LoVo (cell line): ENCODE measurements at regions not wholly inside any gene's neighbourhood (a gene's known extent, or its start where the extent isn't known, plus 50 kb on each side); places are given as distances from the start of the nearest gene placed in this dataset.

Source experiments
- DNase-seq: peaks from one replicate; pipeline ENCODE4 v3.0.0-alpha.2; 2016; ENCODE audit warnings: low spot score

DNA sequence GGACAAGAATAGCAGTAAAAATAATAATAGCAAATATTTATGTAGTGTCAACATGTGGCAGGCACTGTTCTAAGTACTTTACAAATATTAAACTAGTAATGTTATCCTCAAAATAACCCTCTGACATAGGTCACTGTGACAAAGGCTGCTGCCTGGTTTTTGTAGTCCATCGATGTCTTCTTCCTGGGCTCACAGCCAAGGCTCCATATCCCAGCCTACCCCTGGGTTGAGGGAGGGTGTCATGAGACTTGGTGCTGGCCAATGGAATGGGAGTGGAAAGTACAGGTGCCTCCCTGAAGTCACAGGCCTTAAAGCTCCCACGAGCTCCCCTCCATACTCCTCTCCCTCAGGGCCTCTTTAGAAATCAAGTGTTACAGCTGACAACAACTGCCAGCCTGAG is 159.3 kb downstream of the CYRIA start:
- DNase-seq: no peak

DNA sequence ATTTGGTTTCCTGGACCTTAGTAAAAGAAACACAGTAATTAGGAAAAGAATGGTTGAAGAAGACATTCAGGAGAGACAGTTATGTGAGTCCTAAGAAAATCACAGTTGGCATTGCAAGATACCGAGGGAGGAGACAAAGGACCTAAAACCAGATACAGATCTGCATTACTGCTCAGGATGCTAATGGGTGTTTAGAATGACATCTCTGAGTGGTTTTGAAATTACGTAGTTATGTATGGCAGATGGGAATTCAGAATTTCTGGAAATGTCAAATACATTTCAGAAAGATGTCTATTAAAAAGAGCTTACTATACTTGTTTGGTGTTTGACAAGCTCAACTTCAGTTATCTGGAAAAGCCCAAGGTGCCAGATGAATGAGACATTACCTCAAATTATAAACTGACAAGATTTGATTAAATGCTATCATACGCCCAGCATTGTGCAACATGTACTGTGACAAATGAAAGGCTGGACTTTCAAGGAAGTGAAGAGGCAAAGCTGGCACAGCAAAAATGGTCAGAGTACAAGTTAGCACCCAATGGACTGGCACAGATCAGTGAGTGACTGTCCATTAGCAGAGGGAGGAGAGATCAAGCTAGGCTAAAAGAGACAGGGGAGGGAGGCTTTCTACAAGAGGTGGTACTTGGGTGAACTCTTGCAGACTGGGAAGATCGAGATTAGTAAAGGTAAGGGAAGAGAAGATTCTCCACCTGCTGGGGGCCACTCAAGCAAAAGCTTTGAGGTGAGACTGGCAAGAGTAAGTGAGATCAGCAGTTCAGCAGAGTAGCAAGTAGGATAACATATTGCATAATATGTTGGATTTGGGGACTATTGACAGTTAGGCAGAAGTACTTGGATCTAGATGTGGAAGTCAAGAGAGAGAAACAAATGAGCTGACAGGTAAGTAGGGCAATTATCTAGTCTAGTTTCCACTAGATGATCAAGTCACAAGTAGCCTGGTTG is 168.9 kb downstream of the CYRIA start:
- no peak for DNase-seq

DNA sequence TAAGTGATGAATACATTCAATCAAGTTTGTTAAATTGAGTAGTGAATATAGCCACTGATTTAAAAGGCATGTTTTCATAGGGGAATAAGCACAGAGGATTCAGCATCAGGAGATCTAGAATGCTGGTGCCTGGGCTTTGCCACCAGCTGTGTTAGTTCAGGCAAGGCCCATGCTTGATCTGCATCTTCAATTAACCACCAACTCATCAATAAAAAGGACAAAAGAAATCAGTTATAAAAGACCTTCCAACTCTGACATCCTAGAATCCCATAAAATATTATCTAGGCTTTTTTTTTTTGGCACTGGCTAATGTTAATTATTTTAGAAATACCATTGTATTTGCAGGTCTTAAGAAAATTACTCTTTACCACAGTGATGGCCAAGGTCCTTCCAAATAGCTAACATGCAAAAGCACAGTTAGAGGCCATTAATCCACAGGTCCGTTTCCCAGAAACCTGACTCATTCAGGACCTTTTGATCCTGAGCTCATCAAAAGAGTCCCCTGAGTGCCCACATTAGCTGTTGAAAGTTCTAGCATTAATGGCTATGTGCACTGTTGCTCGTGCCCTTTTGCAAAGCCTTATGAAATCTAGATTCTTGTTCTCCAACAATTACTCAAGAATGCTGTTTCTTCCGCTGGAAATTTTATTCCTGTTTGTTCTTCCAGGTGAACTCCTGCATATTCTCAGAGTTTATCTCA is 170.0 kb downstream of the CYRIA start:
- no peak for DNase-seq

DNA sequence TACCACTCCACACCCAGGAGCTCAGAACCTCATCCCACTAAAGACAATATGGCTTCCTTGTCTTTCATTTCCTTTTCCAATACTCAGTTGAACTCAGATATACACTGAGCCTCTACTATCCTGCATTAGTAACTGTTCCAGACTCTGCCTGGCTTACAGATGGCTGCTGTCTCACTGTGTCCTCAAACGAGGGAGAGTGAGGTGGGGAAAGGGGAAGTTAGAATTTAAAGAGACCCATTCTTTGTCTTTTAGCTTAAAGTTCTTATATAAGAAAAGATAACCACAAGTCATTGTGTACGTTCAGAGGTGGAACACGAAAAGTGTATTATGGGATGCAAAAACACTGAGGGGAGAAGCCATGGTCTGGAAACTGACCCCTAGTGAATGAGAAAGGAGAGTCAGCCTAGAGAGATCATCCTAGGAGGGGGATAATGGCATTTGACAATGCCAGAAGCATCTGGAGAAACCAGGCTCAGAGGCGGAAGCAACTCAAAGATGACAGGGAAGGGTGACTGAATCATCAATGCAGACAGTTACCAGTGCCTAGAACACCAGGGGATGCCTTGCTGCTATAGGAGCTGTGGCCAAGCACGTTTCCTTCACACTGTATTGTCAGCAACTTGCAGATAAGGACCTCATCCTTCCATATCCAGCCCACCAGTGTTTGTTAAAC is 170.7 kb downstream of the CYRIA start:
- no peak for DNase-seq

DNA sequence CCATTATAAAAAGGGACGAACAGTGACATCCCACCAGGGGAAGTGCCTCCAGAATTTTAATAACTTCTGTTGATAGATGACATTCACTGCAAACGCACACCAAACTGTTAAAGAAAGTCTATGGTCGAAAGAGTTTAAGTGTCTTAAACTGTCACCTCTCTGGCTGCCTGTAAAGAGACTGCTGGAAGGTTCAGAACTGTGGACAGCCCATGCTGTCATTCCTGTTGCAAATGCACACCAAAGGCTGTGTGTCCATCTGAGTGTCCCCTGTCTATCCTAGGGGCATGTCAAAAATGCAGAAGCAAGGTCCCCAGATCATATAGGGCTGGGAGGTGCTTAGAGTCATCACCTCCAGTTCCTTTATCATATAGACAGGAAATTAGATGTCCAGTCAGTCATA is 171.8 kb downstream of the CYRIA start:
- no peak for DNase-seq

DNA sequence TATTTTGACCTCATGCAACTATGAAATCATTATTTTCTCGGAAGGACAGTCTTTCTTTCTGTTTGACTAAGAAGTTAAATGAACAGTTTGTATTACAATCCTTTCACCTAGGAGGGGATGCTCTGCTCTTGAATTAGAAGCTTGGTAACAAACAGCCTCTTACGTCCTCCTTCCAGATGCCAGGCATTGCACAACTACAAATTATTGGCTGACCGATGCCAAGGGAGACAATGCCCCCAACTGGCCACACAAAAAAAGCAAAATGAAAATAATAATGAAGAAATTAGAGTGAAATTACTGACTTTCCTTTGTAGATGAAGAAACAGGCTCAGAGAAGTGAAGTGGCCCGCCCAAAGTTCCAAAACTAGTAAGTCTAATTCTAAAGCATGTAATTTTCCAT is 177.9 kb downstream of the CYRIA start:
- peak; percentile 24 for DNase-seq

DNA sequence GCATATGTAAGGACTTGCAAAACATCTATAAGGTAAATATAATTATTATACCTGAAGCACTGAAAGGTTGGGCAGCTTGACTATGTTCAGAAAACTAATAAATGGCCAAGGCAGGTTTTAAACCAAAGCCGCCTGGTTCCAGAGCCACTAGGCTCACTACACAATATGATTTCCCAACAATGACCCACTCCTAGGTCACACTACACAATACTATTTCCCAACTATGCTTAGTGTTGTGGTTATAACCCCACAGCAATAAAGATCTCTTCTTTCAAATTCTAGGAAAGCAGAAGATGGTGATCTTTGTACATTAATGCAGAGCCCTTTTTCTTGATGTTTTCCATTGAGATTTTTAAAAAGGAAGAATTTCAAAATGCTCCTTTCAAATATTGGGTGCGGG is 180.4 kb downstream of the CYRIA start:
- DNase-seq: no peak

DNA sequence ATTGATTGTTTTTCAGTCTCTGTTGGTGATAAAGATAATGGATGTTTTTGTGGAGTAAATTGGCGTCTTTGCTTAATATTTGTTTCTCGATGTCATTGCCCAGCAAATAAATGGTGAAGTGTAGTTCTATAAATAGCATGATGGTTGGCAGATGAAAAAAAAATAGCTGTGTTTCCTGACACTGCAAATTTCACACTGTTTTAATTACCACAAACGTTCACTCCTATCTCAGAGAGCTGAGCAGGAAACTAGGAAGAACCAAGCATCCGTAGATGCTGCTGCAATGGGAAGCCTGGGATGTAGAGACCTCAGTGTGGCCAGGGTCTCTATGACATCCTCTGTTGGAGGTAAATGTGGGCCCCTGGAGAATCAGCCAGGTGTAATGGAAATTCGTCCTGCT is 183.2 kb downstream of the CYRIA start:
- DNase-seq: no peak

DNA sequence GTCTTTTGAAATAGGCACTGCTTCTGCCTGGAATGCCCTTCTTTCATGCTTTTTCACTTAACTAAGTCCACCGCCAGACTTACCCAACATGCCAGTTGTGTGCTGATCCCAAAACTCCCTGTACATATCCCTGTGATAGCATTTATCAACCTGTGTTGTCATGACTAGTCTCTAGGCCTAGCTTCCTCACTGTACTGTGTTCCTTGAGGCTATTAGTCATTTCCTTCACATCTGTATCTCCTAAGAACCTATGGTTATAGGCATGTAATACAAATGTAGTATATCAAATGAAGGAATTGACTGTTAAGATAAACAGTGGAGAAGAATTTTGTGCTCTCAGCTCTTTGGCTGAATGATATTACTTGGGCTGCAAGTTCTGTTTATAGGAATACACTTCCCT is 184.3 kb downstream of the CYRIA start:
- no peak for DNase-seq

DNA sequence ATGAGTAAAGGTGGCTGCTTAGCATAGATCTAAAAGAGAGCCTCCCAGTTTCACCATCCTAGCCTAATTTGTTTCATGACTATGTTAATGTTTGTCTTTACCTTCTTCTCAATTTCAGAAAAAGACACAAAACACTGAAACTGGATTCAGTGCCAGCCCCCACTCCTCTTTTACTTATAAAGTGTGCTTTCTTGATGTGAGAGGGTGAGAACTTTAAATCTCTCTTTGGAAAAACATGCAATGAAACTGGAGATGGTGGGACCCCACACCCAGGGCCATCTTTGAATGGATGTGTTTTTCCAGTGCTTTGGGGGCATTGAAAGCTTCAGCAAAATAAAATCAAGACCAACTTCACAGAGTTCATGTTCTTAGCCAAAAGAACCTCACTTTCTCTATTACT is 185.9 kb downstream of the CYRIA start:
- DNase-seq: no peak

DNA sequence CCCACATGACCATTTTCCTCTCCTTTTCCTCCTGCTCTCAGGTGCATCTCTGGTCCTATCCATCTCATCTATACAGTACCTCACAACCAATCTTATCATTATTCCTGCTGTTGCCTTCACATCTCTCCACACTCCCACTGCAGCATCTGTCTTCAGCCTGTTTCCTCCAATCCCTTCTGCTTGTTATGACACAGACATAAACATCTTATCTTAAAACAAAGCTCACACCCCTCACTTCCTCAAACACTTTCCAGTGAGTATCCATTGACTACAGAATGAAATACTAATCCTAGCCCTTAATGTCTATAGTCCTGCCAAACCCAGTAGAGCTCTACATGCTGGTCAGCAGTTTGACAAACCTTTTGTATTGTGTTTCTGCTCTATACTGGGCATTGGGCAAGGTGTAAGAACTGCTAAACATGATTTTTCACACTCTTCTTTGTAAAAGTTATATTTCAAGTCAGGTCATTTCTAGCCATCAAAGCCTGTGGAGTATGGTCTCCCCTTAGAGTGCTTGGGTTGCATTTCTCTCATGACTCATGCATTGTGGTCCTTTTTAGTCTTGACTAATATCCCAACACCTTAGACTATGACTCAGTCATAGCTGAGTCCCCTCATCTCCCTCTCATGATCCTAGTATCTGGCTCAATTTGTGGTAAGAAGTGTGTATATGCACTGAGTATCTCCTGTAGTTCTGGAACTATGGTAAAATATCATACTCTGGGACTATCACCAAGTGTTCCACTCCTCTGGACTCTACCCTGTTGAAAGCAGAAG is 187.0 kb downstream of the CYRIA start:
- DNase-seq: no peak

DNA sequence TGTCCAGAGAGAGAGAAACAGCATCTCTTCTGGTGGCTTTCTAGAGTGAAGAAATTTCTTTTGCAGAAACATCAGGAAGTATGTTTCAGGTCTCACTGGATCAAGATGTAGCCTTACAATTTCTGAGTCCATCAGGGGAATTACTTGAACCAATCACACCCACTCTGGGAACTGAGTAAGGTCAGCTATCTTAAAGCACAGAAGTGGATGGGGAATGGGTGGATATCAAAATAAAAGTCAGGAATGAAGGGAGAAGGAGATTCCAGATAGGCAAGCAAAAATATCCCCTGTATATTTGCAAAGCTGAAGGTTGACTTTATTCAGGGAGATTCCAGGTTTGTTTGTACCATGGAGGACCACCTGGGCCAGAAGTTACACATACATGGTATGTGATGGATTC is 188.0 kb downstream of the CYRIA start:
- no peak for DNase-seq

DNA sequence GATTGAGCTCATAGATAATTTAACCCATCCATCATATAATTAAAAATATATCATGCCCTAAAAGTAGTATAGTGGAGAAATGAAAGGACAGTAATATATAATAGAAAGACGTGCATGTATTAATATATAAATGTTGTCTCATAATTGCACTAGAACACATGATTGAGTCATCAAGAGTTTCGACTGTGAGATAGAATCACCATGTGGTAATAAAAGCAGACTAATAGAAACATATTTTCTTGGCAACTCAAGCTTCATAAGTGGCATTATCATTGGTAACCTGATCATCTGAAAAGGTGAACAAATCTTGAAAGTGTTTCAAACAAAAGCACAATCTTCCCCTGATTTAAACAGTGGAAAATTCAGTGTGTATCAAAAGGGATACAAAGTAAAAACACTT is 188.8 kb downstream of the CYRIA start:
- DNase-seq: no peak

DNA sequence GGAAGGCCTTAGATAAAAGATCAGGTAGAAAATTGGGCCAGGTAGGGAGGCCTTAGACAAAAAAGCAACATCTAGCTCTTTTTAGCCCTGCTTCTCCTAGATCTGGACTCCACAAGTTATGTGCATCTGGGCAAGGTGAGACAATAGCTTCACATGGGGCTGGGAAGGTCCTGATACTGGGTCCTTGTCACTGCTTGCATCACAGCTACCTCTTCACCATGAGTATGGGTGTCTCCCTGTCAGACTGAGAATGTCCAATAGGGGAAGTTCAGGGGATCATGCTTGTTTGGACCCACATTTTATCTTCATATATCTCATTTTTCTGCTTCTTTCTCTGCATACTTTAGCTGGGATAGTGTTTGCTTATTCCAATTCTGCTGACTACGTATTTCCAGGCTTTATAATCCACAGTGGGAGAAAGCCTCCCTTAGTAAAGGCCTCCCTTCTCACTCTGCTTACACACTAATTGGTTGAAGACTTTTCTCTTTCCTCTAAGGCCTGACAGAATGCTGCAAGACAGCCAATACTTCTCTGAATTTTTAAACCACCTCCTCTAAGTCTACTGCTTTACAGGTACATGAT is 189.6 kb downstream of the CYRIA start:
- DNase-seq: no peak

DNA sequence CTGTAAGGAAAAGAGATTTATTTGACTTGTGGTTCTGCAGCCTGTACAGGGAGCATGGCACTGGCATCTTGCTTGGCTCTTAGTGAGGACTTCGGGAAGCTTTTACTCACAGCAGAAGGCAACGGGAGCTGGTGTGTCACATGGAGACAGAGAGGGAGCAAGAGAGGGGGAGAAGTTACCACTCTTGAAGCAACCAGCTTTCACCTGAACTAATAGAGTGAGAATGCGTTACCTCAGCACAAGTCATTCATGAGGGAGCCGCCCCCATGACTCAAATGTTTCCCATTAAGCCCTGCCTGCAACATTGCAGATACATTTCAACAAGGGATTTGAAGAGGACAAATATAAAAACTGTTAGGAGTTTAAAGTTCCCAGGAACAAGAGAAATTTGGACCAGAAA is 190.0 kb downstream of the CYRIA start:
- DNase-seq: no peak

DNA sequence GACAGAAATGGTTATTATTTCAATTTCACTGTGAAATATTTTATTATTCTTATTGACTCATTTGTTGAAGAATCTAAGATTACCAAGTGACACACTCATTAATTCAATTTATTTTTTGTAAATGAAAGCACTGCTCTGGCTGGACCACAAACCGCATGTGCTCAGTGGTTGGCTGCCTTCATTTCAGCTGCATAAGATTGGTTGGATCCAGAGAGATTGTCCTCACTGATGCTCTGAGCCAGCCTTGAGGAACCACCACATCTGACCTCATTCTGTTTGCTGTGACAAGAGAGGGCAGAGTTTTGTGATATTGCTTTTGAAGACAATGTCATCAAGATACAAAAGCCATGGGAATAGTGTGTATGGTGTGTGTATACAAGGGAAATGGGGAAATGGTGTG is 192.1 kb downstream of the CYRIA start:
- DNase-seq: no peak

DNA sequence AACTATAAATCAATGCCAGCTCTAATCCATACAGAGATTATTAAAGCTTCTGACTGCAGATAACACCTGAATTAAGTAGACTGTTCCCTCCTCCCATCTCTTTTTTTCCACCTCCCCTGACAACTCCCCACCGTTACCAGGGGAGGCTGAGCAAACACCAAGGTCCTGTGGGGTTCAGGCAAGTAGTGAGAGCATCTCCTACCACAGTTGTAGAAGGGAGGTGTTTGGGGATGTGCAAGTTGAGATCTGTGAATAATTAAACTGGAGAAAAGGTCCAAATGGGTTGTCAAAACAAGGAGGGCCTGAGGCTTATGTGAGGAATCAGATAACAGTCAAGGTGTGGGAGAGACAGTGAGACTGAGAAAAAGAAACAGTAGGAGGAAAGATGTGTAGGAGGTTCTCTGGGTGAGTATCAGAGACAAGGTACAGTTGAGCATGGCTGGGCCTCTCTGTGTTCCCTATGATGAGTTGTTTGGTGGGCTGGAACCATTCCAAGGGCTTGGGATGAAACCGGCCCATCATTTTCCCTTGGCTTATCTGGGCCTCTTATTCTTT is 194.6 kb downstream of the CYRIA start:
- no peak for DNase-seq

DNA sequence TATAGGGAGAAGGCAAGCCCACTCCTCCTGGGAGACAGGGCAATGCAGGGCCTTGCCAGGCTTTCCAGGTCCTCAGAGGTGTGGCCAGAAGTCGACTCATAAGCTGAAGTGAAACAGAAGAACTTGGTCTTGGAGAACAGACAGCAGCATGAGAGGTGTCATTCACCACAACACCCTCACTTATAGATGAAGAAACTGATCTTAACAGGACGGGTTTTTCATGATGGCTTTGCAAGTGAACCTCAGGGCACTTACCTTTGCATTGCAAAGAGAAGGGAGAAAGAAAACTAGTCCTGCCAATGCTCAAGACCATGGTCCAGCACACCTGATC is 198.8 kb downstream of the CYRIA start:
- no peak for DNase-seq

DNA sequence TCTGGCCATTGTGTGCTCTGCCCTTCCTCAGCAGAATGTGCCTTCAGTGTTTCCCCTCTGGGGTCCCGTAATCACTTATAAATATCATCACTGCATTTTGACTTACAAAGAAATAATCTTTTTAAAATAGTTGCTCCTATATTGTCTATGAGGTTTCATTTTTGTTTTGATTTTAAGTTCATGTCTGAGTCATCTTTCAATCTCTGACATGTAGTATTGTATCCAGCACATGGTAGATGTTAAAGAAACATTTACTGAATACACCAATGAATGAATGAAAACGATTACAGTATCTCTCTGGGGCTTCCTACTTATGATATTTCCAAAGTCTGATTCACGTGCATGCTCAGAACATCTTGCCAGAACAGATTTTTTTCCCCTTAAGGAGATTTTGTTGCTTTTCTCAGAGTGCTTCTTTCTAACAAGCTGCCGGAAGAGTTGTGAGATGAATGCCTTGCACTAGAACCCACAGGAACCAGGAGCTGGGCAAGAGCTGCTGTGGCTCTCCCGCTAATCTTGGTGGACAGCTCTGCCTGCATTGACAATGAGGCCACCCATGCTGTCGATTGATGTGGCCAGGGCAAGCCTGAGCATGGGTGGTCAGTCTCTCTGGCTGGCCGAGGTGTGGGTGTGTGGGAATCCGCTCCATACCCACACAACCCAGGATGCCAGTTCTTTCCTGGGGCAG is 199.4 kb downstream of the CYRIA start:
- no peak for DNase-seq

DNA sequence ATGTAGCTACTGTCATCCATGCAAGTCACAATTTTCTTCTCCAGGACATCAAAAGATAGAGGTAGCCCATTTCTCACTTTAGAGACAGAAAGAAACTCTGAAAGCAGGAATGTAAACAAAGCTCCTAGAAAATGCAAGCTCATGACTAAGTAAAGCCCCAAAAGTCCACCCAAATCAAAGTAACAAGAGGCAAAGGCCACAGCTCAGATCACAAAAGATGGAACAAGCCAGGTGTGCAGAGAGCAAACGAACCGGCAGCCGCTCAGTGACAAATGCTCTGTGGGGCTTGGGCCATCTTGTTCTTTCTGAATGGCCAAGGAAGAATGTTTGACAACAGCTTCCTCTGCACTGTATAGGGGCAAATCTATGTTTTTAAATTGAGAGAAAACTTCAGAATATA is 201.0 kb downstream of the CYRIA start:
- no peak for DNase-seq

DNA sequence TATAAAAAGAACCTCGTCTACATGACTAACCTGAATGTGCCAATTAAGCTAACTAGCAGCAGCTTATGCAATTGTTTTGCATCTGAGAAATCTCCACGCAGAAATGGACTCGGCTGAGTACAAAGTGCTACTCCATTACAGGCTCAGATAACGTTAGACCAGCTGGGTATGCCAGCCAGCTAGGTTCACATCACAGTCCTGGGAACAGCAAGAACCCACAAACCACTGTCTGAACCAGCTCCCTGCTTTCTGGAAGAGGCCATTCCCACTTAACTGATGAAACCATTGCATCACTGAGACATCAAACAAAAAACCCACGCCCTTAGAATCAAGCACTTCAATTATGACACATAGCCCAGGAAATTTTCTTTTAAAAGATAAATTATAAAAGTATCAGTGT is 202.7 kb downstream of the CYRIA start:
- DNase-seq: no peak
